Esophagus muscularis mucosa (tissue), 3 donors: ENCODE measurements at regions not wholly inside any gene's neighbourhood (a gene's known extent, or its start where the extent isn't known, plus 50 kb on each side); places are given as distances from the start of the nearest gene placed in this dataset.

Experiments used
- POLR2A ChIP-seq: fragments of 450-650 bp; IDR thresholded peaks from one replicate; pipeline ENCODE4 v1.6.1; 2017; ENCODE audit warnings: antibody characterized with exemption, moderate library complexity, mild to moderate bottlenecking, low read depth
- POLR2AphosphoS5 ChIP-seq, 2 donors: sonication (generic); formaldehyde crosslinking; IDR thresholded peaks; one replicate each; pipeline ENCODE4 v1.6.1; 2017; ENCODE audit warnings: antibody characterized with exemption in 2 of 2
- TF ChIP-seq, protein P1 (sequence below), 3 experiments: fragments of 200-600 bp in 2 of 3; fragments of 450-650 bp in 1 of 3; sonication (generic) in 2 of 3; IDR thresholded peaks; one replicate each; pipeline ENCODE4 v1.5.1; 2017 to 2019; ENCODE audit warnings: antibody characterized with exemption in 3 of 3, mild to moderate bottlenecking in 2 of 3, moderate library complexity in 1 of 3

DNA sequence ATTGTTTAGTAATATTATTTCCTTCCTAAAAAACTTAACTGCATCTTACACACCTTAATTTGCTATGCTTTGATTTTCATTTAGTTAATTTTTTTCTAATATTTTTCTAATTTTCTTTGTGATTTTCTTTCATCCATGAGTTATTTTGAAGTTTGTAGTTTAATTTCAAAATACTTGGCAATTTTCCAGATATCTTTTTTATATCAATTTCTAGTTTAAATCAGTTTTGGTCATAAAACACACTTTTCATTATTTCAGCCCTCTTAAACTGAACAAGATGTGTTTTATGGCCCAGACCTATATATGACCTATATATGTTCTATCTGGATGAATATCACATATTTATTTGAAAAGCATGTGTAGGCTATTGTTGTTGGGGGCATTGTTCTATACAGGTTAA lies 759.9 kb upstream of the SGO1 start:
- TF ChIP-seq, protein P1, sequence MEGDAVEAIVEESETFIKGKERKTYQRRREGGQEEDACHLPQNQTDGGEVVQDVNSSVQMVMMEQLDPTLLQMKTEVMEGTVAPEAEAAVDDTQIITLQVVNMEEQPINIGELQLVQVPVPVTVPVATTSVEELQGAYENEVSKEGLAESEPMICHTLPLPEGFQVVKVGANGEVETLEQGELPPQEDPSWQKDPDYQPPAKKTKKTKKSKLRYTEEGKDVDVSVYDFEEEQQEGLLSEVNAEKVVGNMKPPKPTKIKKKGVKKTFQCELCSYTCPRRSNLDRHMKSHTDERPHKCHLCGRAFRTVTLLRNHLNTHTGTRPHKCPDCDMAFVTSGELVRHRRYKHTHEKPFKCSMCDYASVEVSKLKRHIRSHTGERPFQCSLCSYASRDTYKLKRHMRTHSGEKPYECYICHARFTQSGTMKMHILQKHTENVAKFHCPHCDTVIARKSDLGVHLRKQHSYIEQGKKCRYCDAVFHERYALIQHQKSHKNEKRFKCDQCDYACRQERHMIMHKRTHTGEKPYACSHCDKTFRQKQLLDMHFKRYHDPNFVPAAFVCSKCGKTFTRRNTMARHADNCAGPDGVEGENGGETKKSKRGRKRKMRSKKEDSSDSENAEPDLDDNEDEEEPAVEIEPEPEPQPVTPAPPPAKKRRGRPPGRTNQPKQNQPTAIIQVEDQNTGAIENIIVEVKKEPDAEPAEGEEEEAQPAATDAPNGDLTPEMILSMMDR (IDR thresholded peaks at IDR 0.05): no peak
- TF ChIP-seq POLR2AphosphoS5 (IDR thresholded peaks at IDR 0.05): no peak
- TF ChIP-seq POLR2A: no peak
